OCI-LY7 (cell line): ENCODE measurements at regions not wholly inside any gene's neighbourhood (a gene's known extent, or its start where the extent isn't known, plus 50 kb on each side); places are given as distances from the start of the nearest gene placed in this dataset.

ENCODE experiments used
- EZH2phosphoT487 ChIP-seq: fragments of 200-600 bp; sonication (generic); IDR thresholded peaks from 2 replicates; pipeline ENCODE4 v1.6.1; 2018; ENCODE audit warnings: low read depth, borderline replicate concordance, mild to moderate bottlenecking, mixed run types, antibody characterized with exemption, low read length, moderate library complexity, mixed read lengths
- TF ChIP-seq, protein P1 (sequence below): fragments of 200-600 bp; sonication (generic); conservative IDR thresholded peaks from 2 replicates; pipeline ENCODE4 v1.5.1; 2014; ENCODE audit warnings: mild to moderate bottlenecking, antibody characterized with exemption, low read length, moderate library complexity, mixed read lengths

DNA sequence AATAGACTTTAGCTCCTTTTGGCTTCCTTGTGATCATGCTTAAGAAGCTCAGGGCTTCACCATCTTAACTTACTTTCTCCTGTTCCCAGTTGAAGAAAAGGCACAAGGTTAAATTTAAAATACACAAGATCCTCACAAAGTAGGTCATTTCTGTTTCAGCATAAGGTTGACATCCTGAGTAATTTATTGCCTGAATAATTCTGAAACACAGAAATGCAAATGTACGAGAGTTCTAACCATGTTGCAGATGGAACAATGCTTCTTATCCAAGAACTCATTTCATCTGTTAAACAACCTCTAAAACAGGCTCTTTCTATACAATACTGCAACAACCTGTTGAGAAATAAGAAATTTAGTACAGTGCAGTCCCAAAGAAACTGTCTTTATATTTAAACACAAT is 395.2 kb downstream of the BCL11A start:
- TF ChIP-seq, protein P1, sequence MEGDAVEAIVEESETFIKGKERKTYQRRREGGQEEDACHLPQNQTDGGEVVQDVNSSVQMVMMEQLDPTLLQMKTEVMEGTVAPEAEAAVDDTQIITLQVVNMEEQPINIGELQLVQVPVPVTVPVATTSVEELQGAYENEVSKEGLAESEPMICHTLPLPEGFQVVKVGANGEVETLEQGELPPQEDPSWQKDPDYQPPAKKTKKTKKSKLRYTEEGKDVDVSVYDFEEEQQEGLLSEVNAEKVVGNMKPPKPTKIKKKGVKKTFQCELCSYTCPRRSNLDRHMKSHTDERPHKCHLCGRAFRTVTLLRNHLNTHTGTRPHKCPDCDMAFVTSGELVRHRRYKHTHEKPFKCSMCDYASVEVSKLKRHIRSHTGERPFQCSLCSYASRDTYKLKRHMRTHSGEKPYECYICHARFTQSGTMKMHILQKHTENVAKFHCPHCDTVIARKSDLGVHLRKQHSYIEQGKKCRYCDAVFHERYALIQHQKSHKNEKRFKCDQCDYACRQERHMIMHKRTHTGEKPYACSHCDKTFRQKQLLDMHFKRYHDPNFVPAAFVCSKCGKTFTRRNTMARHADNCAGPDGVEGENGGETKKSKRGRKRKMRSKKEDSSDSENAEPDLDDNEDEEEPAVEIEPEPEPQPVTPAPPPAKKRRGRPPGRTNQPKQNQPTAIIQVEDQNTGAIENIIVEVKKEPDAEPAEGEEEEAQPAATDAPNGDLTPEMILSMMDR = no peak
- TF ChIP-seq EZH2phosphoT487 = no peak
